ENCODE measurements at regions not wholly inside any gene's neighbourhood (a gene's known extent, or its start where the extent isn't known, plus 50 kb on each side); places are given as distances from the start of the nearest gene placed in this dataset.

DNA sequence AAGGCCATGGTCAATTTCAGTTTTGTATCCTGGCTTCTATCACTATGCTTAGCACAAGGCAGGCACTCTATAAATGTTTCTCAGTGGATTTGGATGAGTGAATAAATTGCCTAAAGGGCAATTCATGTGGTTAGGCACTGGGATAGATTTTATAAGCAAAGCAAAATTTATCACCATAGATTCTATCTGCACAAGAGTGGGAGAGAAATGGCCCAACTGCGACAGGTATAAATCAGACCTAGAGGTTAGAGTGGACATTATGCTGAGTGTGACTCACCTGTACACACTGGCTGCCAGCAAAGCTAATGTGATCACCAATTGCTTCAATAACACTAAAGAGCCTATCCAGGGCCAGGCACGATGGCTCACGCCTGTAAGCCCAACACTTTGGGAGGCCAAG is 514.0 kb downstream of the BUD13 start:
- Histone ChIP-seq H3K79me2 (ENCODE audit: control insufficient read depth, low read length) (no peaks in the 10 kb centered on the region), H3K4me3 (ENCODE audit: low read length) (no peak overlapping the region), H3K4me1 (ENCODE audit: control insufficient read depth, low read length) (no peaks in the 10 kb centered on the region), H3K36me3 (ENCODE audit: control insufficient read depth, low read length) (no peaks in the 10 kb centered on the region), H3K27ac (ENCODE audit: low read depth, low read length) (no peak overlapping the region), H3K9me2 (replicated peaks; ENCODE audit: control insufficient read depth, low read length) (no peaks in the 10 kb centered on the region), H3K27me3 (ENCODE audit: control insufficient read depth, low read length) (no peaks in the 10 kb centered on the region), H3K4me2 (ENCODE audit: low read length) (no peak overlapping the region), H3F3A (ENCODE audit: control insufficient read depth, insufficient read depth) (no peaks in the 10 kb centered on the region), H3K9me3 (ENCODE audit: control insufficient read depth, insufficient read depth, low read length) (no peaks in the 10 kb centered on the region), H4K20me1 (ENCODE audit: control insufficient read depth, insufficient read depth, low read depth, low read length) (no peaks in the 10 kb centered on the region)
- TF ChIP-seq EZH2phosphoT487 (IDR thresholded peaks at IDR 0.05; ENCODE audit: borderline replicate concordance, low read length), result no peak
- TF ChIP-seq, protein P1, sequence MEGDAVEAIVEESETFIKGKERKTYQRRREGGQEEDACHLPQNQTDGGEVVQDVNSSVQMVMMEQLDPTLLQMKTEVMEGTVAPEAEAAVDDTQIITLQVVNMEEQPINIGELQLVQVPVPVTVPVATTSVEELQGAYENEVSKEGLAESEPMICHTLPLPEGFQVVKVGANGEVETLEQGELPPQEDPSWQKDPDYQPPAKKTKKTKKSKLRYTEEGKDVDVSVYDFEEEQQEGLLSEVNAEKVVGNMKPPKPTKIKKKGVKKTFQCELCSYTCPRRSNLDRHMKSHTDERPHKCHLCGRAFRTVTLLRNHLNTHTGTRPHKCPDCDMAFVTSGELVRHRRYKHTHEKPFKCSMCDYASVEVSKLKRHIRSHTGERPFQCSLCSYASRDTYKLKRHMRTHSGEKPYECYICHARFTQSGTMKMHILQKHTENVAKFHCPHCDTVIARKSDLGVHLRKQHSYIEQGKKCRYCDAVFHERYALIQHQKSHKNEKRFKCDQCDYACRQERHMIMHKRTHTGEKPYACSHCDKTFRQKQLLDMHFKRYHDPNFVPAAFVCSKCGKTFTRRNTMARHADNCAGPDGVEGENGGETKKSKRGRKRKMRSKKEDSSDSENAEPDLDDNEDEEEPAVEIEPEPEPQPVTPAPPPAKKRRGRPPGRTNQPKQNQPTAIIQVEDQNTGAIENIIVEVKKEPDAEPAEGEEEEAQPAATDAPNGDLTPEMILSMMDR (IDR thresholded peaks at IDR 0.05; ENCODE audit: low read depth, low read length, poor library complexity, severe bottlenecking), result no peak

DNA sequence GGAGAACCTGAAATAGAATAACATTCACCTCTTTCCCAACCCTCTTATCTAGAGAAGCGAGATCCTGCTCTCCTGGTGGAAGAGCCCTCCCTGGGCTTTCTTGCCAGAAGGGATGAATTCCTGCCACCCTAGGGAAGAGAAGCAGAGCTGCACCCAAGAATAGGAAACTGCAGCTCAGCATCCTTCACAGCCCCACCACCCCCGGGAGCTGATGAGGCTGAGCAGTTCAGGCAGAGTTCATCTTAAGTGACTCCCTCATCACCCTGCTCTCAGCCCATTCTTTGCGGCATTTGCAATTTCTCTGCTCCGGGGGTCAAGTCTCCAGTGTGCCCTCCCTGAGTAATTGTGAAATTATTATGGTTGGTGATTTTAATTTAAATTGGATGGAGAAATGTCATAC is 514.9 kb downstream of the BUD13 start:
- no peaks in the 10 kb centered on the region for H3K27me3 ChIP-seq (ENCODE audit: control insufficient read depth, low read length)
- H3K4me2 ChIP-seq (ENCODE audit: low read length), result no peak overlapping the region
- H3K4me3 ChIP-seq (ENCODE audit: low read length), result no peak overlapping the region
- no peaks in the 10 kb centered on the region for H3K9me2 ChIP-seq (replicated peaks; ENCODE audit: control insufficient read depth, low read length)
- no peaks in the 10 kb centered on the region for H3K4me1 ChIP-seq (ENCODE audit: control insufficient read depth, low read length)
- no peaks in the 10 kb centered on the region for H3F3A ChIP-seq (ENCODE audit: control insufficient read depth, insufficient read depth)
- TF ChIP-seq EZH2phosphoT487 (IDR thresholded peaks at IDR 0.05; ENCODE audit: borderline replicate concordance, low read length), result no peak
- TF ChIP-seq, protein P1 (IDR thresholded peaks at IDR 0.05; ENCODE audit: low read depth, low read length, poor library complexity, severe bottlenecking), result no peak
- H3K9me3 ChIP-seq (ENCODE audit: control insufficient read depth, insufficient read depth, low read length), result no peaks in the 10 kb centered on the region
- no peak overlapping the region for H3K27ac ChIP-seq (ENCODE audit: low read depth, low read length)
- H4K20me1 ChIP-seq (ENCODE audit: control insufficient read depth, insufficient read depth, low read depth, low read length), result no peaks in the 10 kb centered on the region
- H3K36me3 ChIP-seq (ENCODE audit: control insufficient read depth, low read length), result no peaks in the 10 kb centered on the region
- H3K79me2 ChIP-seq (ENCODE audit: control insufficient read depth, low read length), result no peaks in the 10 kb centered on the region

DNA sequence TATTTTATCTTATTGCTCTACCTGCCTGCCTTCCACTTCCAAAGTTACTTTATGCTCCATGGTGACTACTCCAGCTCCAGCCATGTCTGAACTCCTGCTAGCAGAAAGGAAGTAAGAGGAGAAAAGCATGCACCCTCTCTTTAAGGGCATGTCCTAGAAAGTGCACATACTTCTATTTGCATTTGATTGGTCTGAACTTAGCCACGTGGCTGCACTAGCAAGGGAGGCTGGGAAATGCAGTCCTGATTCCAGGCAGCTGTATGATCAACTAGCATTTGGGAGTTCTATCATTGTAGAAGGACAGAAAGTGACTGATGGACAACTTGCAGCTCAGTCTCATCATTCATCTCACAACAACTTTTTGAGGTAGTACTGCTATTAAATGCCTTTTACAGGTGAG is 515.7 kb downstream of the BUD13 start:
- no peaks in the 10 kb centered on the region for H3K36me3 ChIP-seq (ENCODE audit: control insufficient read depth, low read length)
- H3K27me3 ChIP-seq (ENCODE audit: control insufficient read depth, low read length), result no peaks in the 10 kb centered on the region
- no peak overlapping the region for H3K4me2 ChIP-seq (ENCODE audit: low read length)
- no peak overlapping the region for H3K4me3 ChIP-seq (ENCODE audit: low read length)
- H3F3A ChIP-seq (ENCODE audit: control insufficient read depth, insufficient read depth), result no peaks in the 10 kb centered on the region
- H3K9me3 ChIP-seq (ENCODE audit: control insufficient read depth, insufficient read depth, low read length), result no peaks in the 10 kb centered on the region
- no peaks in the 10 kb centered on the region for H3K9me2 ChIP-seq (replicated peaks; ENCODE audit: control insufficient read depth, low read length)
- H3K27ac ChIP-seq (ENCODE audit: low read depth, low read length), result no peak overlapping the region
- no peaks in the 10 kb centered on the region for H3K4me1 ChIP-seq (ENCODE audit: control insufficient read depth, low read length)
- no peak for TF ChIP-seq EZH2phosphoT487 (IDR thresholded peaks at IDR 0.05; ENCODE audit: borderline replicate concordance, low read length)
- TF ChIP-seq, protein P1 (IDR thresholded peaks at IDR 0.05; ENCODE audit: low read depth, low read length, poor library complexity, severe bottlenecking), result no peak
- H4K20me1 ChIP-seq (ENCODE audit: control insufficient read depth, insufficient read depth, low read depth, low read length), result no peaks in the 10 kb centered on the region
- no peaks in the 10 kb centered on the region for H3K79me2 ChIP-seq (ENCODE audit: control insufficient read depth, low read length)

DNA sequence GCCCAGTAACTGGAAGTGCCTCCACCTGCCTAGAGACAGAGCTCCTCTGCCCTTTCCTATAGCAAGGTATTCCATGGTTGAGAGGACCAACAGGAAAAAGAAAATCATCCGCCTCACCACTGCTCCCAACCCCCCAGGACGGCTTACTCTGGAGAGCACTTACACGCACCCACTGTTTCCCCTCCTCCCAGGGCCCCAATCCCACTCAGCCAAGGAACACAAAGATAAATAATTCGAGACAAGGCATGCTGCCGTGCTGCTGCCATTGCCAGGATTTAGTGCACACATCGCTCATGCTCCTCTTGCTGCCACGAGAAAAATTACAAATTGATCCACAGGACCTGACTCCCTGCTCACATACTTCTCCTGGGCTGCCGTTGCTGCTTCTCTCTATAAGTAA is 516.6 kb downstream of the BUD13 start:
- H3K4me3 ChIP-seq (ENCODE audit: low read length), result no peak overlapping the region
- no peaks in the 10 kb centered on the region for H3K36me3 ChIP-seq (ENCODE audit: control insufficient read depth, low read length)
- no peaks in the 10 kb centered on the region for H3F3A ChIP-seq (ENCODE audit: control insufficient read depth, insufficient read depth)
- H3K9me3 ChIP-seq (ENCODE audit: control insufficient read depth, insufficient read depth, low read length), result no peaks in the 10 kb centered on the region
- no peak for TF ChIP-seq EZH2phosphoT487 (IDR thresholded peaks at IDR 0.05; ENCODE audit: borderline replicate concordance, low read length)
- TF ChIP-seq, protein P1 (IDR thresholded peaks at IDR 0.05; ENCODE audit: low read depth, low read length, poor library complexity, severe bottlenecking), result no peak
- no peaks in the 10 kb centered on the region for H3K9me2 ChIP-seq (replicated peaks; ENCODE audit: control insufficient read depth, low read length)
- H3K79me2 ChIP-seq (ENCODE audit: control insufficient read depth, low read length), result no peaks in the 10 kb centered on the region
- no peak overlapping the region for H3K4me2 ChIP-seq (ENCODE audit: low read length)
- H4K20me1 ChIP-seq (ENCODE audit: control insufficient read depth, insufficient read depth, low read depth, low read length), result no peaks in the 10 kb centered on the region
- no peak overlapping the region for H3K27ac ChIP-seq (ENCODE audit: low read depth, low read length)
- H3K27me3 ChIP-seq (ENCODE audit: control insufficient read depth, low read length), result no peaks in the 10 kb centered on the region
- H3K4me1 ChIP-seq (ENCODE audit: control insufficient read depth, low read length), result no peaks in the 10 kb centered on the region

All from DOHH2 (cell line).